NCI-H1694 treated with DMSO at 0.1 percent for 48 hours (cell line): ENCODE measurements at regions not wholly inside any gene's neighbourhood (a gene's known extent, or its start where the extent isn't known, plus 50 kb on each side); places are given as distances from the start of the nearest gene placed in this dataset.
"Not testable (repeated sequence)": the region's sequence is repeated elsewhere in the genome, so short reads cannot be mapped to it uniquely, and the experiment has no call there.

Experiments used
- DNase-seq: peaks from one replicate; lab custom pipeline; 2025; lab: John Stamatoyannopoulos, UW

DNA sequence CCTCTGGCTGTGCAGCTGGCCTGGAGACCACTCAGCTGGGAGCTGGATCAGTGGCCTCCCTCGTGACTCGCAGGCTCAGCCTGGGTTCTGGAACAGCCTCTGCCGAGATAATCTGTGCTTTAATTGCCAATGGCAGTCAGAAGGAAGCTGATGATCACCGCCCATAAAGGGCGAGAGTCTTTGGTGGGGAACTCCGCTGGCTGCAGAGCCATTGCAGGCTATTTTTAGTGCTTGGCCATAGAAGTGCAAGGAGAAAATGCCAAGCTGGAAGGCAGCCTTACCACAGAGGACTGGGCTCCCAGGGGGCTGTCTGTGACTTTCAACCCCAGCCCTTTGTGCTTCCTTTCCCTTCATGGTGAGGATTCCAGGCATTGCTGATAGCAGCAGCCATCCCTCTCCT is 62.2 kb upstream of the TENM4 start:
- no peak for DNase-seq

DNA sequence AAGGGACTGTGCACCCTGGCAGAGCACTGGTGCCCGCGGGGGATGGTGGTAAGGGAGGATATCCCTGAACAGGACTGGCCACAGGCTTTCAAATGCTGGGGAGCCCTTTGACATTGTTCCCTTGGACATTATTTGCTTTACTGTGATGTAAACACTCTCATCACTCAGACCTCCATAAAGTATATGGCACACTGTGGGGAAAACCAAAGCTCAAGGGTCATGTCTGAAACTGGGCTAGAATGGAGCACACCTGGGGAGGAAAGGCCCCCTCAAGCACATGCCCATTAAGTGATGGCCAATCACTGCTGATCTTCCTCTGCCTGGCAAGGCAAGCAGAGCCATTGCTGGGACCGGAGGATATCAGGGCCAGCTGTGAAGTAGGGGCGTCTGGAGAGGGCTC is 60.9 kb upstream of the TENM4 start:
- no peak for DNase-seq

DNA sequence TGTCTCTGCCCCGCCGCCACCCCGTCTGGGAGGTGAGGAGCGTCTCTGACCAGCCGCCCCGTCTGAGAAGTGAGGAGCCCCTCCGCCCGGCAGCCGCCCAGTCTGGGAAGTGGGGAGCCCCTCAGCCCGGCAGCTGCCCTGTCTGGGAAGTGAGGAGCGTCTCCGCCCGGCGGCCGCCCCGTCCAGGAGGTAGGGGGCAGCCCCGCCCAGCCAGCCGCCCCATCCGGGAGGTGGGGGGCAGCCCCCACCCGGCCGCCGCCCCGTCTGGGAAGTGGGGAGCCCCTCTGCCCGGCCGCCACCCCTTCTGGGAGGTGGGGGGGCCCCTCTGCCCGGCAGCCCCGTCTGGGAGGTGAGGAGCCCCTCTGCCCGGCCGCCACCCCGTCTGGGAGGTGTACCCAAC is 59.1 kb upstream of the TENM4 start:
- not testable (repeated sequence) for DNase-seq

DNA sequence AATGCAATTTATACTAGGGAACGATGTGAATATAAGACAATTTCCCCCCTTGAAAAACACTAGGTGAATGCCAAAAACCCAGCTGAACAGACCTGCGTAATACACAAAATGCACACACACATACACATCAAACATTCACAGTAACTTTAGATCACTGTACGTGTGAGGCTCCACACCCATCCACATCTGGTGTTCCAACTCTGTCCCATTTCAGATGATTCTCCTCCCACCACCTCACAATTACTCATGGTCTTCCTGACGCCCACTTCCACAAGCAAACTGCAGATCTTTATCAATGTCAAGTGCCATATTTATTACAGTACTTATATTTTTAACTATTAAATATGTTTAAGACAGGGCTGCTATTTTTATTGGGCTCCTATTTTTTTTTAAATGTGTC is 57.8 kb upstream of the TENM4 start:
- no peak for DNase-seq

DNA sequence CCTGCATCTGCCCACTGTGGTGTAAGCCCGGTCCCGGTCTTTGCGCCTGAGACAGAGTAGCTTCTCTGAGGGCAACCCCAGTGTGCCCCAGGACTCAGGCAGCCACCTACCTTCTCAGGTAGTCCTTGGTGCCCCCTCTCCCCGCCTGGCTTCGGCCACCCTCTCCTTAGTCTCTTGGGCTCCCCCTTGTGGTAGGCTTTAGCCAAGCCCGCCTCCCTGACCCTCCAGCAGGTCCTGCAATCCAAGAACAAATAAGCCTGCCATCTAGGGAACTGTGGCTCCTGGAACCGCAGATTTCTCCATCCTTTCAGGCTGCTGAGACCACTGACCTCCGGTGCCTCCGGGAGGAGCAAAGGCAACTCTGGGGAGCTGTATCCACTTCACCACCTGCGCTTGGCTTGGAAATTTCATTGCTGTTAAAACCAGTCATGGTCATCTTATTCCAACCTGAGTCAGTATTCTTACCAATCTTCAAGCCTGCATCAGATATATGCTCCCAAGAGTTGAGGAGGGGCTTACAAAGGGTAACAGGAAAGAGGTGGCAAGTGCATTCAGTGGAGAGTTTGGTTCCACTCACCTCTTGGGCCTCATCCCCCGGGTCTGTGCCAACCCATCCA is 52.8 kb upstream of the TENM4 start:
- no peak for DNase-seq

DNA sequence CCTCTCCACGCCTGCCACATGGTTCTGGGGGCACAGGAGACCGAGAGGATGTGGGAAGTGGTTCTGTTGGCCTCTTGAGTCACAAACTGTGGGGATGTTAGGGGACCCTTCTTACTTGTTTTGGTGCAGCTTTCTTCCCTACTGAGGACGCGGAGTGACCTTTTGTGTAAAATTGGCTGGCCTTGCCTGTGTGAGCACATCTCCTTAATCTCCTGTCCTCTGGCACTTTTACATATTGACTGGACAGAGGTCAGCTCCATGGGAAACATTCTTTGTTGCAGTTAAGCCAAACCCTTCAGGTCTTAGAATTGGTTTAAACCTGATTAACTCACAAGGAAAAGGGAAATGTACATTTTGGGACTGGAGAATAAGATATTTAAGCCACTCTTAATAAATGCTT is 51.2 kb upstream of the TENM4 start:
- no peak for DNase-seq
